Activated CD4-positive, alpha-beta memory T cell treated with anti-CD3 and anti-CD28 coated beads, Interleukin-2, amount 10 ng/mL, durations not matched to agents 7 days and 5 days (primary cell): ENCODE measurements at regions not wholly inside any gene's neighbourhood (a gene's known extent, or its start where the extent isn't known, plus 50 kb on each side); places are given as distances from the start of the nearest gene placed in this dataset.

Source experiments
- CTCF ChIA-PET: fragments of 350-600 bp; sonication (Branson Sonifier 250); formaldehyde crosslinking; loops from one replicate; lab custom pipeline; 2021; ENCODE audit warnings: antibody characterized with exemption, inconsistent platforms; lab: Charles Lee
- POLR2A ChIA-PET: fragments of 350-600 bp; sonication (Branson Sonifier 250); formaldehyde crosslinking; loops from one replicate; lab custom pipeline; 2021; ENCODE audit warnings: antibody characterized with exemption; lab: Charles Lee
- DNase-seq: peaks from one replicate; pipeline ENCODE4 v3.0.0-alpha.2; 2020
- H3K27ac Mint-ChIP-seq: one replicate; pipeline ENCODE4 v1.8.0; 2021; ENCODE audit warnings: mild to moderate bottlenecking, mixed read lengths
- H3K27me3 Mint-ChIP-seq: one replicate; pipeline ENCODE4 v1.8.0; 2021; ENCODE audit warnings: mixed read lengths
- H3K36me3 Mint-ChIP-seq: one replicate; pipeline ENCODE4 v1.8.0; 2021; ENCODE audit warnings: low read depth, mixed read lengths
- H3K4me1 Mint-ChIP-seq: one replicate; pipeline ENCODE4 v1.8.0; 2021; ENCODE audit warnings: mixed read lengths
- H3K4me3 Mint-ChIP-seq: one replicate; pipeline ENCODE4 v1.8.0; 2021; ENCODE audit warnings: mild to moderate bottlenecking, mixed read lengths
- H3K9me3 Mint-ChIP-seq: one replicate; pipeline ENCODE4 v1.8.0; 2021; ENCODE audit warnings: mixed read lengths

- peaks cover 5% of the 10 kb centered on the region for H3K9me3 Mint-ChIP-seq
- H3K36me3 Mint-ChIP-seq, result no peaks in the 10 kb centered on the region
- DNase-seq, result no peak
- ChIA-PET POLR2A (no interaction called here), CTCF (no interaction called here)
- no peaks in the 10 kb centered on the region for H3K4me1 Mint-ChIP-seq
- no peak overlapping the region for H3K4me3 Mint-ChIP-seq
- no peak overlapping the region for H3K27ac Mint-ChIP-seq
- no peaks in the 10 kb centered on the region for H3K27me3 Mint-ChIP-seq
Observed at GRCh38 chr5:162514116-162514515, 446.5 kb downstream of the GABRG2 start.

GRCh38 chr5:162520878-162521277 lies 453.3 kb downstream of the GABRG2 start:
- ChIA-PET POLR2A (no interaction called here), CTCF (no interaction called here)
- no peak overlapping the region for H3K27ac Mint-ChIP-seq
- no peak overlapping the region for H3K4me3 Mint-ChIP-seq
- no peaks in the 10 kb centered on the region for H3K27me3 Mint-ChIP-seq
- H3K4me1 Mint-ChIP-seq, result no peaks in the 10 kb centered on the region
- H3K36me3 Mint-ChIP-seq, result no peaks in the 10 kb centered on the region
- H3K9me3 Mint-ChIP-seq, result peaks cover 11% of the 10 kb centered on the region
- DNase-seq, result no peak

- H3K36me3 Mint-ChIP-seq, result no peaks in the 10 kb centered on the region
- CTCF ChIA-PET, result no interaction called here
- POLR2A ChIA-PET, result no interaction called here
Observed at GRCh38 chr5:162529209-162529608, 461.6 kb downstream of the GABRG2 start.

GRCh38 chr5:162529886-162530285 lies 462.3 kb downstream of the GABRG2 start:
- POLR2A ChIA-PET, result no interaction called here
- H3K27me3 Mint-ChIP-seq, result no peaks in the 10 kb centered on the region
- CTCF ChIA-PET, result no interaction called here
- no peaks in the 10 kb centered on the region for H3K36me3 Mint-ChIP-seq
- DNase-seq, result no peak
- H3K27ac Mint-ChIP-seq, result no peak overlapping the region
- H3K9me3 Mint-ChIP-seq, result peaks cover 9% of the 10 kb centered on the region
- no peaks in the 10 kb centered on the region for H3K4me1 Mint-ChIP-seq
- no peak overlapping the region for H3K4me3 Mint-ChIP-seq

More at GRCh38 chr5:162529209-162529608, 461.6 kb downstream of the GABRG2 start:
- Mint-ChIP-seq H3K27me3 (no peaks in the 10 kb centered on the region), H3K9me3 (peaks cover 13% of the 10 kb centered on the region), H3K4me3 (no peak overlapping the region), H3K4me1 (no peaks in the 10 kb centered on the region), H3K27ac (no peak overlapping the region)
- DNase-seq, result no peak

- ChIA-PET CTCF (no interaction called here), POLR2A (no interaction called here)
- Mint-ChIP-seq H3K36me3 (no peaks in the 10 kb centered on the region), H3K4me3 (no peak overlapping the region), H3K9me3 (peaks cover 2% of the 10 kb centered on the region), H3K27me3 (no peaks in the 10 kb centered on the region), H3K27ac (no peak overlapping the region), H3K4me1 (no peaks in the 10 kb centered on the region)
- no peak for DNase-seq
Observed at GRCh38 chr5:162543437-162543836, 475.9 kb downstream of the GABRG2 start.

GRCh38 chr5:162544905-162545304 lies 477.3 kb downstream of the GABRG2 start:
- Mint-ChIP-seq H3K9me3 (peaks cover 8% of the 10 kb centered on the region), H3K4me1 (no peaks in the 10 kb centered on the region), H3K36me3 (no peaks in the 10 kb centered on the region), H3K4me3 (no peak overlapping the region), H3K27me3 (no peaks in the 10 kb centered on the region), H3K27ac (no peak overlapping the region)
- ChIA-PET POLR2A (no interaction called here), CTCF (no interaction called here)
- no peak for DNase-seq

GRCh38 chr5:162550236-162550635 lies 482.7 kb downstream of the GABRG2 start:
- Mint-ChIP-seq H3K27ac (no peak overlapping the region), H3K4me1 (no peaks in the 10 kb centered on the region), H3K36me3 (no peaks in the 10 kb centered on the region), H3K4me3 (no peak overlapping the region), H3K9me3 (peaks cover 7% of the 10 kb centered on the region), H3K27me3 (no peaks in the 10 kb centered on the region)
- no peak for DNase-seq
- ChIA-PET CTCF (no interaction called here), POLR2A (no interaction called here)

GRCh38 chr5:162558120-162558519 lies 490.5 kb downstream of the GABRG2 start:
- Mint-ChIP-seq H3K27me3 (no peaks in the 10 kb centered on the region), H3K4me3 (no peak overlapping the region), H3K36me3 (no peaks in the 10 kb centered on the region), H3K27ac (no peak overlapping the region), H3K4me1 (no peaks in the 10 kb centered on the region), H3K9me3 (no peaks in the 10 kb centered on the region)
- CTCF ChIA-PET, result no interaction called here
- DNase-seq, result no peak
- POLR2A ChIA-PET, result no interaction called here

GRCh38 chr5:162567644-162568043 lies 500.1 kb downstream of the GABRG2 start:
- Mint-ChIP-seq H3K4me1 (no peaks in the 10 kb centered on the region), H3K9me3 (peaks cover 2% of the 10 kb centered on the region), H3K27ac (no peak overlapping the region), H3K4me3 (no peak overlapping the region), H3K36me3 (no peaks in the 10 kb centered on the region), H3K27me3 (no peaks in the 10 kb centered on the region)
- ChIA-PET POLR2A (no interaction called here), CTCF (no interaction called here)
- DNase-seq, result no peak

- no peaks in the 10 kb centered on the region for H3K36me3 Mint-ChIP-seq
- H3K27me3 Mint-ChIP-seq, result no peaks in the 10 kb centered on the region
- H3K4me1 Mint-ChIP-seq, result no peaks in the 10 kb centered on the region
- no peak overlapping the region for H3K4me3 Mint-ChIP-seq
- CTCF ChIA-PET, result no interaction called here
- peaks cover 3% of the 10 kb centered on the region for H3K9me3 Mint-ChIP-seq
- POLR2A ChIA-PET, result no interaction called here
- H3K27ac Mint-ChIP-seq, result no peak overlapping the region
- DNase-seq, result no peak
Observed at GRCh38 chr5:162573758-162574157, 506.2 kb downstream of the GABRG2 start.

GRCh38 chr5:162591724-162592123 lies 524.2 kb downstream of the GABRG2 start:
- Mint-ChIP-seq H3K27me3 (no peaks in the 10 kb centered on the region), H3K4me3 (no peak overlapping the region), H3K4me1 (no peaks in the 10 kb centered on the region), H3K27ac (no peak overlapping the region), H3K9me3 (peaks cover 3% of the 10 kb centered on the region), H3K36me3 (no peaks in the 10 kb centered on the region)
- no peak for DNase-seq
- ChIA-PET POLR2A (no interaction called here), CTCF (no interaction called here)

- H3K4me1 Mint-ChIP-seq, result no peaks in the 10 kb centered on the region
- H3K4me3 Mint-ChIP-seq, result no peak overlapping the region
- no peaks in the 10 kb centered on the region for H3K27me3 Mint-ChIP-seq
- POLR2A ChIA-PET, result no interaction called here
- DNase-seq, result no peak
- no peak overlapping the region for H3K27ac Mint-ChIP-seq
- H3K9me3 Mint-ChIP-seq, result peaks cover 3% of the 10 kb centered on the region
- no peaks in the 10 kb centered on the region for H3K36me3 Mint-ChIP-seq
- CTCF ChIA-PET, result no interaction called here
Observed at GRCh38 chr5:162593881-162594280, 526.3 kb downstream of the GABRG2 start.

- Mint-ChIP-seq H3K27me3 (no peaks in the 10 kb centered on the region), H3K27ac (no peak overlapping the region), H3K36me3 (no peaks in the 10 kb centered on the region), H3K4me3 (no peak overlapping the region), H3K9me3 (no peaks in the 10 kb centered on the region), H3K4me1 (no peaks in the 10 kb centered on the region)
- POLR2A ChIA-PET, result no interaction called here
- CTCF ChIA-PET, result no interaction called here
- no peak for DNase-seq
Observed at GRCh38 chr5:162603443-162604070, 536.0 kb downstream of the GABRG2 start.

GRCh38 chr5:162607879-162608278 lies 540.3 kb downstream of the GABRG2 start:
- peaks cover 3% of the 10 kb centered on the region for H3K9me3 Mint-ChIP-seq

More at GRCh38 chr5:162607879-162608278, 540.3 kb downstream of the GABRG2 start:
- ChIA-PET POLR2A (no interaction called here), CTCF (no interaction called here)
- H3K27ac Mint-ChIP-seq, result no peak overlapping the region
- H3K36me3 Mint-ChIP-seq, result no peaks in the 10 kb centered on the region
- no peaks in the 10 kb centered on the region for H3K4me1 Mint-ChIP-seq
- no peak for DNase-seq
- H3K4me3 Mint-ChIP-seq, result no peak overlapping the region
- H3K27me3 Mint-ChIP-seq, result no peaks in the 10 kb centered on the region
